Stimulated activated CD8-positive, alpha-beta memory T cell treated with anti-CD3 and anti-CD28 coated beads, Interleukin-4, amount 100 ng/mL, for 48 hours (primary cell): ENCODE measurements at regions not wholly inside any gene's neighbourhood (a gene's known extent, or its start where the extent isn't known, plus 50 kb on each side); places are given as distances from the start of the nearest gene placed in this dataset.

Experiments
- DNase-seq: peaks from one replicate; pipeline ENCODE4 v3.0.0-alpha.2; 2020

DNA sequence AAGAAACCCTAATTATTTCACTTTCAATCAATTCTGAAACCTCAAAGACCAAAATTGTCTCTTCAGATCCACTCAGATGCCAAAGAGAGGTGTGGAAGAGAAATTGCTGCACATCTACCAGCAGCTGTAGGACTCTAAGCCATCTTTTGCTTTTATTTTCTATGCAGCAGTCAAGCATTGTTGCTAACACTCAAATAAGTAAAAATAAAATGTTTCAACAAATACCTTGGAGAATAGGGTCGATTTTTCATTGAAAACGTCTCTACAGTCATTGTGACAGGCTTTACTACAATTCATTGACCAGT is 66.4 kb upstream of the CFAP20DC start:
- no peak for DNase-seq

DNA sequence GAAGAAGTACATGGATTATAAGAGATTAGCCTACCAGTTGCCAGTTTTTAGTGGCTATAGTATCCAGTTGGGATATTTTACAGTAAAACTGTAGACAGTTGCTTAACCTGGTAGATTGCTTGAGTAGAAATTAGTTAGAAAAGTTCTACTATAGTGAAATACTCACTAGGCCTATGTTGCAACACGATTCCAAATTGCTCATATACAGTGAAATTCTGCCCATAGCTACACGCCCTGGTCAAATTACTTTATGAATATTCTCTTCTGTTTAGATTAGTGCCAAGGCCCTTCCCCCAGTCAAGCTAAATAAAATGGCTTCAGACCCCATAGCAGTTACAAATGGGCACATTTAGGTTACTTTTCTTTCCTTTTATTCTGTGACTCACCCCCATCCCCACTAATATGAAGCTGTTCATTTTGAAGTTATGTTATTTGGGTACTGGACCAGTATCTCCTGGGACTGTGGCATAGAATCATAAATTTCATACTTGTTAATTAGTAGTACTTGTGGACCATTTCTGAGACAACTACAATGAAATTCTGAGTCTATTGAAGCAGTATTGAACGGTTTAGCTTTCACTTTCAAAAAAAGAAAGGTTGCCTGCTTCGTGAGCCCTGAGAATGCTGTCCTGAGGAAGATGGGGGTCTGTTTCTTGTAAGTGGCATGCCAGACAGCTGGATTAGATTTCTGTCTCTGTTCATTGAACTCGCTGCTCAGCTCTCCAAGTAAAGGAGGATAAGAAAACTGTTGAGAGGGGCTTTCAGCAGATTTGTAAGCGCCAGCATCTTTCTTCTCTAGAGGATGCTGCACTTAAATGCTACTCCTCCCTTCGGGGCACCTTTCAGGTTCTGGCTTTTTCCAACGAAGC is 65.8 kb upstream of the CFAP20DC start:
- DNase-seq, result no peak

DNA sequence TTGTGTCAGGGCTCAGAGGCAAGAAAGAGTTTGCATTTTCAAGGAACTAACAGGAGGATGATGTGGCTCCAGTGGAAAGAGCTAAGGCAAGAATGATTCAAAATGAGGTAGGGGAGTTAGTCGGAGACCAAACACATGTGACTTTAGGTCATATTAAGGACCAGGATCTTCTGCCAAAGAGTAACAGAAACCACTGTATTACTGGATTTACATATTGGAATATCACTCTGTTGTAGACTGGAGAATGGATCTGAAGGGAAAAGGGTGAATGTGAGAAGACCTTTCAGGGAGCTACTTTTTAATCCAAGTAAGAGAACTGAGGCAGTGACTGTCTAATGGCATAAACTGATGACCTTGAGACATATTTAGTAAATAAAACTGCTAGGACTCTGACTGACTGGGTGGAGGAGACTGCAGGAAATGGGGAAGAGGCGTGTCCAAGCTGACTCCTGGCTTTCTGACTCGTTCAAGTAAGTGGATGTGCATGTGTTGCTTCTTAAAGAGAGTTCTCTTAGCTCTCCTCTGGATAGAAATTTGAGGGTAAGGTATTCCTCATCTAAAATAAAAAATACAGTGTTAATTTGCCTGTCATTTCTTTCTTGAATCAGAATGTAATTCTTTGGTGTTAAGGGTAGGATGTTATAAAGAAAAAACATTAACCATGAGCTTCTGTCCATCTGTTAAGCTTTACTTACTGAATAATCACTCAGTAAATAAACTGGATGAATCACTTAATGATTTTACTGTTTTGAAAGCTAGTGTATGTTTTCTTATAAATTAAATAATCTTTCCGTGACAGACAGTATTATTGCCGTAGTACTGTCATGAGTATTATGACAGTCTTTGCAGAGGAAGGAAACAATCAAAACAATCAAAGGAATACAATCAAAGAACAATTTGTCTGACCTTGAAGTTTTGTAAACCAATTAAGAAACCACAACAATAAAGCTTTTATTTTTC is 58.3 kb upstream of the CFAP20DC start:
- no peak for DNase-seq

DNA sequence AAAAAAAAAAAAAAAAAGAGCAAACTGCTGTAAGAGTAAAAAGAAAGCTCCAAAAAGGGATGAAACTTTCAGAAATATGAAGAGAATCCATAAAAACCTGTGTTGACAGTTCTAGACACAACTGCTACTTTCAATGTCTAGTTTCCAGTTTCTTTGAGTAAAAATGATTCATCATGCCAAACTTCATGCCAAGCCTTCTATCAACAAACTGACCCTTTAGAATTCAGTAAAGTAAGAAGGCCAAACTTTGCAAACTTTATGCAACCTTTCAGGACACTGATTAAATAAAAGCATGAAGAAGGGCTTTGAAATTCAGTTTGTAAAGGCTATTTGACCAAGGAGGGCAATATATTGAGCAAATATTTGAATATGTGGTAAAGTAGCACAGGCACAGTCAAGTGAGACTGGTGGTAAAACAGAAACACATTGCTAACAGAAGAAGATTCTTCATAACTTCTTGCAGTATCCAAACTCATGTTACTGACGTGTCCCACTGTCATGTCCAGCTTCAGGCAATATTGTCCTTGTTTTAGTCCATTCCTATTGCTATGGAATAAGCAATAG is 56.3 kb upstream of the CFAP20DC start:
- DNase-seq, result no peak

DNA sequence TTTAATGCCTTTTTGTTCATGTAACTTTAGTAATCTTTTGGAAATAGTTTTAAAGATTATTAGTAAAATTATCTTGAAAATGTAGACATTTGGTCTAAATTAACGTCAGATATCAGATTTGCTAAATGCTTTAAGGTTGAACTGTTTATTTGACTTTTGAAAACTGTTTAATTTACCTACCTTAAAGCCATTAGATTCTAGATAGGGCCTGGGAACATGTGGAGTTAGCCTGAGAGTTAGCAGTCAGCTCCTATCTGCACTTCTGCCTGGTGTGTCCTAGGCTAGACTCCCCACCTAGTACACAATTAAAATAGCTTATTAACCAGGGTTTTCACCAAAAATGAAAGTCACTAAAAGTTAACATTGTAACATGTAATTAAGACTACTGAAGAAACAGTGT is 53.7 kb upstream of the CFAP20DC start:
- no peak for DNase-seq

DNA sequence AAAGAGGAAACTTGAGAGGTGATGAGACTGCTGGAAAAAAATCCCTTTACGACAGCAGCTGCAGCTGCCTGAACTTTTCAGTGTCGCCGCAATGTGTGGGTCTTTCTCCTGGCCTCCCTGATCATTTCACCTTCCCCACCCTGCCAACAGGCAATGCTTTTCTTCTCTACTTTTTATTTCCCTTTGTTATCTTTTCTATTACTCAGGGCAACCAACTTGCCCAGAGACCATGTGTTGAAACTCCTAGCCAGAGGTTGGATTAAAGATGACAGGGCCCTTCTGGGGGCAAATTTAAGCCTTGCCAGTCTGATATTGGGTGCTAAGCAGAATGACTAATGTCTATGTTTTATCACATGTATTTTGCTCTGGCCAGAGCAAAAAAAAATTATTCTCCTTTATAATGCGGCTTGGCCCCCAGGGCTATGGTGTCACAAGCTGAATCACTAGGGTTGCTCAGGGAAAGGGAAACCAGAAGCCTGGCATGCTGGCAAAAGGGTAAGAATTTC is 51.5 kb upstream of the CFAP20DC start:
- no peak for DNase-seq
